Muscle of leg (tissue), 3 donors: ENCODE measurements at regions not wholly inside any gene's neighbourhood (a gene's known extent, or its start where the extent isn't known, plus 50 kb on each side); places are given as distances from the start of the nearest gene placed in this dataset.

Source experiments
- DNase-seq: peaks from one replicate; pipeline ENCODE4 v3.0.0; 2013
- H3K27ac ChIP-seq: one replicate; pipeline ENCODE4 v1.5.1; 2013; ENCODE audit warnings: mild to moderate bottlenecking, low read length, control low read depth
- H3K27me3 ChIP-seq: one replicate; pipeline ENCODE4 v1.6.1; 2013; ENCODE audit warnings: low read length; ENCODE audit not compliant: control insufficient read depth, insufficient read depth
- H3K36me3 ChIP-seq: one replicate; pipeline ENCODE4 v1.6.1; 2013; ENCODE audit warnings: low read length; ENCODE audit not compliant: control insufficient read depth, insufficient read depth
- H3K4me1 ChIP-seq: one replicate; pipeline ENCODE4 v1.6.1; 2013; ENCODE audit warnings: low read length; ENCODE audit not compliant: control insufficient read depth, insufficient read depth
- H3K4me3 ChIP-seq: one replicate; pipeline ENCODE4 v1.5.1; 2013; ENCODE audit warnings: low read length, control low read depth
- H3K9me3 ChIP-seq: replicated peaks from 2 replicates; pipeline ENCODE4 v1.6.1; 2013; ENCODE audit warnings: low read depth, low read length; ENCODE audit not compliant: control insufficient read depth
- WGBS: methylation state at CpG from one replicate; pipeline ENCODE4 v1.1.5; 2013; ENCODE audit warnings: missing lambda C conversion rate; ENCODE audit not compliant: insufficient coverage; 5-methylcytosine and 5-hydroxymethylcytosine counted together

GRCh38 chr18:74023220-74023619 lies 124.4 kb downstream of the FBXO15 start:
- Histone ChIP-seq H3K27ac (no peak overlapping the region), H3K27me3 (no peaks in the 10 kb centered on the region), H3K36me3 (no peaks in the 10 kb centered on the region), H3K4me1 (no peaks in the 10 kb centered on the region), H3K9me3 (no peaks in the 10 kb centered on the region), H3K4me3 (no peak overlapping the region)
- no peak for DNase-seq
- 40% methylated on average over 1 of the region's 3 CpGs for WGBS

GRCh38 chr18:74019864-74020263 lies 127.8 kb downstream of the FBXO15 start:
- Histone ChIP-seq H3K9me3 (no peaks in the 10 kb centered on the region), H3K27ac (no peak overlapping the region), H3K4me3 (no peak overlapping the region), H3K36me3 (no peaks in the 10 kb centered on the region), H3K4me1 (no peaks in the 10 kb centered on the region), H3K27me3 (no peaks in the 10 kb centered on the region)
- no peak for DNase-seq
- 93% methylated on average over 2 of the region's 3 CpGs for WGBS

- H3K4me1 ChIP-seq: no peaks in the 10 kb centered on the region
- no peak overlapping the region for H3K4me3 ChIP-seq
- H3K27me3 ChIP-seq: no peaks in the 10 kb centered on the region
- peaks cover 7% of the 10 kb centered on the region for H3K9me3 ChIP-seq
- no peak overlapping the region for H3K27ac ChIP-seq
- no peak for DNase-seq
- H3K36me3 ChIP-seq: no peaks in the 10 kb centered on the region
- WGBS: 100% methylated on average over 1 of the region's 5 CpGs
These were observed 133.7 kb downstream of the FBXO15 start for GRCh38 chr18:74013955-74014354.

GRCh38 chr18:74012954-74013630 lies 134.5 kb downstream of the FBXO15 start:
- Histone ChIP-seq H3K4me3 (no peak overlapping the region), H3K9me3 (peaks cover 7% of the 10 kb centered on the region), H3K27ac (no peak overlapping the region), H3K4me1 (no peaks in the 10 kb centered on the region), H3K27me3 (no peaks in the 10 kb centered on the region), H3K36me3 (no peaks in the 10 kb centered on the region)
- WGBS: 84% methylated on average over 11 of the region's 14 CpGs
- no peak for DNase-seq

- WGBS: 100% methylated on average over 1 of the region's 8 CpGs
- H3K36me3 ChIP-seq: no peaks in the 10 kb centered on the region
- no peak overlapping the region for H3K27ac ChIP-seq
- DNase-seq: no peak
- no peak overlapping the region for H3K4me3 ChIP-seq
- no peaks in the 10 kb centered on the region for H3K27me3 ChIP-seq
- no peaks in the 10 kb centered on the region for H3K4me1 ChIP-seq
- peaks cover 3% of the 10 kb centered on the region for H3K9me3 ChIP-seq
These were observed 141.5 kb downstream of the FBXO15 start for GRCh38 chr18:74006143-74006542.

- WGBS: 57% methylated on average over 1 of the region's 4 CpGs
- H3K4me3 ChIP-seq: no peak overlapping the region
- H3K9me3 ChIP-seq: no peaks in the 10 kb centered on the region
- no peaks in the 10 kb centered on the region for H3K27me3 ChIP-seq
- H3K27ac ChIP-seq: no peak overlapping the region
- DNase-seq: no peak
- H3K36me3 ChIP-seq: no peaks in the 10 kb centered on the region
- no peaks in the 10 kb centered on the region for H3K4me1 ChIP-seq
These were observed 142.1 kb downstream of the FBXO15 start for GRCh38 chr18:74005320-74006109.

- no peak overlapping the region for H3K27ac ChIP-seq
- no peaks in the 10 kb centered on the region for H3K9me3 ChIP-seq
- DNase-seq: no peak
- no peak overlapping the region for H3K4me3 ChIP-seq
- 66% methylated on average over 2 of the region's 5 CpGs for WGBS
- H3K4me1 ChIP-seq: no peaks in the 10 kb centered on the region
- H3K36me3 ChIP-seq: no peaks in the 10 kb centered on the region
- H3K27me3 ChIP-seq: no peaks in the 10 kb centered on the region
These were observed 155.2 kb downstream of the FBXO15 start for GRCh38 chr18:73992242-73993022.

- H3K27me3 ChIP-seq: no peaks in the 10 kb centered on the region
- H3K4me1 ChIP-seq: no peaks in the 10 kb centered on the region
- H3K4me3 ChIP-seq: no peak overlapping the region
- 67% methylated on average over 1 of the region's 2 CpGs for WGBS
- no peaks in the 10 kb centered on the region for H3K36me3 ChIP-seq
- no peak for DNase-seq
- no peaks in the 10 kb centered on the region for H3K9me3 ChIP-seq
- H3K27ac ChIP-seq: no peak overlapping the region
These were observed 156.1 kb downstream of the FBXO15 start for GRCh38 chr18:73991570-73991969.

GRCh38 chr18:73990258-73990657 lies 157.4 kb downstream of the FBXO15 start:
- Histone ChIP-seq H3K36me3 (no peaks in the 10 kb centered on the region), H3K27ac (no peak overlapping the region), H3K9me3 (no peaks in the 10 kb centered on the region), H3K4me1 (no peaks in the 10 kb centered on the region), H3K27me3 (no peaks in the 10 kb centered on the region), H3K4me3 (no peak overlapping the region)
- WGBS: no CpG with 5 or more reads among the region's 6 CpGs
- DNase-seq: no peak
